IMR-90 (cell line): ENCODE measurements at regions not wholly inside any gene's neighbourhood (a gene's known extent, or its start where the extent isn't known, plus 50 kb on each side); places are given as distances from the start of the nearest gene placed in this dataset.

ENCODE experiments used
- ATAC-seq: fragments of 200-7000 bp; cut with Tn5 transposase; 2 replicates; pipeline ENCODE4 v1.9.1; 2020; ENCODE audit warnings: low read depth, mild to moderate bottlenecking, moderate library complexity
- BruUV-seq: library from RNA; stranded (reverse); fragments of 400-500 nt; replicated peaks from 2 replicates; lab custom pipeline; 2021; lab: Mats Ljungman, UMichigan
- CTCF ChIA-PET: fragments of 300-600 bp; formaldehyde crosslinking; extraction: SDS; loops from one replicate; lab custom pipeline; 2021; ENCODE audit warnings: antibody characterized with exemption; lab: Yijun Ruan, JAX
- POLR2A ChIA-PET: fragments of 300-600 bp; sonication (Branson Sonifier 250); formaldehyde crosslinking; loops from one replicate; lab custom pipeline; 2022; ENCODE audit warnings: antibody characterized with exemption; ENCODE audit not compliant: unreplicated experiment; lab: Charles Lee
- DNase-seq: peaks from one replicate; pipeline ENCODE4 v3.0.0; 2013
- H2AFZ ChIP-seq: replicated peaks from 2 replicates; pipeline ENCODE3; 2013; ENCODE audit warnings: low read length, mild to moderate bottlenecking; ENCODE audit not compliant: poor library complexity
- H2AK5ac ChIP-seq: 2 replicates; pipeline ENCODE4 v1.6.1; 2013; ENCODE audit warnings: low read depth, low read length, inconsistent platforms
- H2AK9ac ChIP-seq: replicated peaks from 2 replicates; pipeline ENCODE3; 2013; ENCODE audit warnings: mild to moderate bottlenecking, low read depth, low read length, moderate library complexity; ENCODE audit not compliant: poor library complexity
- H2BK120ac ChIP-seq: 2 replicates; pipeline ENCODE4 v1.6.1; 2013; ENCODE audit warnings: low read depth, low read length, inconsistent platforms
- H2BK15ac ChIP-seq: 3 replicates; pipeline ENCODE4 v1.6.1; 2013; ENCODE audit warnings: low read depth, low read length, inconsistent platforms
- H2BK20ac ChIP-seq: 2 replicates; pipeline ENCODE4 v1.6.1; 2013; ENCODE audit warnings: low read depth, mild to moderate bottlenecking, inconsistent platforms, low read length, moderate library complexity
- H2BK5ac ChIP-seq: 2 replicates; pipeline ENCODE4 v1.6.1; 2013; ENCODE audit warnings: mild to moderate bottlenecking, low read depth, low read length, inconsistent platforms; ENCODE audit not compliant: poor library complexity, severe bottlenecking
- H3K14ac ChIP-seq: replicated peaks from 2 replicates; pipeline ENCODE4 v1.6.1; 2013; ENCODE audit warnings: low read depth, low read length, inconsistent platforms
- H3K18ac ChIP-seq: 2 replicates; pipeline ENCODE4 v1.6.1; 2013; ENCODE audit warnings: low read depth, low read length, control low read depth
- H3K23ac ChIP-seq: 2 replicates; pipeline ENCODE4 v1.6.1; 2013; ENCODE audit warnings: low read depth, low read length, inconsistent platforms
- H3K27ac ChIP-seq: 2 replicates; pipeline ENCODE4 v1.5.1; 2013; ENCODE audit warnings: mild to moderate bottlenecking, control low read depth, low read length; ENCODE audit not compliant: insufficient read depth
- H3K27me3 ChIP-seq: 2 replicates; pipeline ENCODE4 v1.6.1; 2013; ENCODE audit warnings: low read length; ENCODE audit not compliant: control insufficient read depth, insufficient read depth
- H3K36me3 ChIP-seq: 2 replicates; pipeline ENCODE4 v1.6.1; 2013; ENCODE audit warnings: low read length, mixed read lengths; ENCODE audit not compliant: control insufficient read depth, insufficient read depth
- H3K4ac ChIP-seq: 2 replicates; pipeline ENCODE4 v1.6.1; 2013; ENCODE audit warnings: low read depth, low read length, inconsistent platforms
- H3K4me1 ChIP-seq: 2 replicates; pipeline ENCODE4 v1.6.1; 2013; ENCODE audit warnings: low read length, mixed read lengths; ENCODE audit not compliant: control insufficient read depth, insufficient read depth
- H3K4me2 ChIP-seq: 2 replicates; pipeline ENCODE4 v1.6.1; 2013; ENCODE audit warnings: low read depth, mild to moderate bottlenecking, control low read depth, low read length, moderate library complexity
- H3K4me3 ChIP-seq: 2 replicates; pipeline ENCODE4 v1.5.1; 2013; ENCODE audit warnings: low read depth, mild to moderate bottlenecking, control low read depth, low read length, moderate library complexity; ENCODE audit not compliant: insufficient read depth
- H3K56ac ChIP-seq: 2 replicates; pipeline ENCODE4 v1.6.1; 2013; ENCODE audit warnings: low read length, inconsistent platforms; ENCODE audit not compliant: insufficient read depth; ENCODE audit errors: extremely low read depth
- H3K79me1 ChIP-seq, 2 experiments: 2 replicates each; pipeline ENCODE4 v1.6.1; 2013; ENCODE audit warnings: low read length in 2 of 2, inconsistent platforms in 1 of 2, low read depth in 1 of 2
- H3K9ac ChIP-seq: 2 replicates; pipeline ENCODE4 v1.6.1; 2013; ENCODE audit warnings: low read depth, low read length, control low read depth
- H3K9me1 ChIP-seq: 2 replicates; pipeline ENCODE4 v1.6.1; 2013; ENCODE audit warnings: low read length, inconsistent platforms; ENCODE audit not compliant: insufficient read depth
- H3K9me3 ChIP-seq: 2 replicates; pipeline ENCODE4 v1.6.1; 2013; ENCODE audit warnings: low read length; ENCODE audit not compliant: control insufficient read depth, insufficient read depth
- H4K20me1 ChIP-seq: 2 replicates; pipeline ENCODE4 v1.6.1; 2013; ENCODE audit warnings: low read length, inconsistent platforms; ENCODE audit not compliant: insufficient read depth
- H4K5ac ChIP-seq: 2 replicates; pipeline ENCODE4 v1.6.1; 2013; ENCODE audit warnings: mild to moderate bottlenecking, low read depth, low read length, control low read depth
- H4K8ac ChIP-seq, 2 experiments: 2 replicates each; pipeline ENCODE4 v1.6.1; 2013; ENCODE audit warnings: low read depth in 2 of 2, low read length in 2 of 2, control low read depth in 1 of 2, inconsistent platforms in 1 of 2
- H4K91ac ChIP-seq: 2 replicates; pipeline ENCODE4 v1.6.1; 2013; ENCODE audit warnings: low read depth, low read length, inconsistent platforms; ENCODE audit not compliant: insufficient read depth
- CEBPB ChIP-seq: IDR thresholded peaks from 2 replicates; pipeline ENCODE4 v1.6.1; 2012; ENCODE audit warnings: low read depth, low read length, improper control_type of control experiment
- CHD1 ChIP-seq: IDR thresholded peaks from 2 replicates; pipeline ENCODE4 v1.6.1; 2012; ENCODE audit warnings: low read depth, low read length, improper control_type of control experiment
- SMC3 ChIP-seq: fragments of 150-350 bp; IDR thresholded peaks from 2 replicates; pipeline ENCODE4 v1.6.1; 2016; ENCODE audit warnings: low read depth, mild to moderate bottlenecking, antibody characterized with exemption, low read length, moderate library complexity
- WGBS, 2 experiments: methylation state at CpG; one replicate each; pipeline versions ENCODE4 v1.1.5 to v1.1.7; 2013; ENCODE audit warnings: missing lambda C conversion rate in 2 of 2; ENCODE audit not compliant: insufficient read length in 1 of 2; ENCODE audit errors: extremely low coverage in 2 of 2; 5-methylcytosine and 5-hydroxymethylcytosine counted together
- dilution Hi-C: fragments of 300-500 bp; cut with HindIII; formaldehyde crosslinking; loops from one replicate; pipeline ENCODE4 v1.14.3; 2018; ENCODE audit warnings: low sequenced_read_pairs; ENCODE audit not compliant: unreplicated experiment
- in situ Hi-C: fragments of 300-500 bp; cut with MboI; formaldehyde crosslinking; loops from 3 replicates; pipeline ENCODE4 v1.14.3; 2019; ENCODE audit warnings: low sequenced_read_pairs, inconsistent platforms, mixed read lengths
- intact Hi-C: fragments of 100-400 bp; cut with micrococcal nuclease; formaldehyde crosslinking; loops from 2 replicates; pipeline ENCODE4 v1.10.0; 2022

- no peaks in the 10 kb centered on the region for H3K36me3 ChIP-seq
- in situ Hi-C loops: no loop called here
- ChIA-PET CTCF (no interaction called here), POLR2A (no interaction called here)
- no peak overlapping the region for H2BK20ac ChIP-seq
- H2AFZ ChIP-seq: no peak overlapping the region
- DNase-seq (no peak), ATAC-seq (no peak)
- no peaks in the 10 kb centered on the region for H3K9me1 ChIP-seq
- no peak overlapping the region for H3K9ac ChIP-seq
- intact Hi-C loops: no loop called here
- H4K91ac ChIP-seq: no peak overlapping the region
- no peak overlapping the region for H3K14ac ChIP-seq
- dilution Hi-C loops: no loop called here
- no peaks in the 10 kb centered on the region for H4K20me1 ChIP-seq
- H3K23ac ChIP-seq: no peak overlapping the region
- H3K56ac ChIP-seq: no peak overlapping the region
- H2AK9ac ChIP-seq: no peak overlapping the region
- no peak overlapping the region for H3K27ac ChIP-seq
- H3K4me2 ChIP-seq: no peak overlapping the region
- no peaks in the 10 kb centered on the region for H3K27me3 ChIP-seq
- no peaks in the 10 kb centered on the region for H3K4me1 ChIP-seq
- H2BK120ac ChIP-seq: no peak overlapping the region
- H4K8ac ChIP-seq: no peak overlapping the region
- no peak overlapping the region for H2AK5ac ChIP-seq
- H3K79me1 ChIP-seq: no peaks in the 10 kb centered on the region
- H3K4ac ChIP-seq: no peak overlapping the region
- H2BK15ac ChIP-seq: no peak overlapping the region
- H2BK5ac ChIP-seq: no peak overlapping the region
- TF ChIP-seq CEBPB (no peak), SMC3 (no peak), CHD1 (no peak)
- WGBS, 2 experiments: no CpG with 5 or more reads among the region's 4 CpGs
- H3K18ac ChIP-seq: no peak overlapping the region
- H3K4me3 ChIP-seq: no peak overlapping the region
- no TSS peak for BruUV-seq
- H4K5ac ChIP-seq: no peak overlapping the region
- peaks cover 15% of the 10 kb centered on the region for H3K9me3 ChIP-seq
These were observed 89.1 kb downstream of the NMUR2 start for GRCh38 chr5:152315942-152316341.
